ENCODE measurements at regions not wholly inside any gene's neighbourhood (a gene's known extent, or its start where the extent isn't known, plus 50 kb on each side); places are given as distances from the start of the nearest gene placed in this dataset.

- H3K27me3 ChIP-seq: no peaks in the 10 kb centered on the region
- no peaks in the 10 kb centered on the region for H3K4me1 ChIP-seq (ENCODE audit: insufficient read depth)
- H3K36me3 ChIP-seq: no peaks in the 10 kb centered on the region
- 87 to 89% (median 89%) methylated on average over 12 of the region's 12 CpGs for WGBS, 3 donors
- no peak overlapping the region for H3K27ac ChIP-seq
- H3K4me3 ChIP-seq: no peak overlapping the region
- H3K9me3 ChIP-seq: no peaks in the 10 kb centered on the region
- no peak for DNase-seq
- TF ChIP-seq POLR2A (IDR thresholded peaks at IDR 0.05) (no peak), CTCF (IDR thresholded peaks at IDR 0.05) (no peak), EP300 (IDR thresholded peaks at IDR 0.05) (no peak)
- intact Hi-C loops (cut with DNase I): no loop called here
These were observed 89.2 kb downstream of the IRX1 start for GRCh38 chr5:3684771-3685354.

- DNase-seq: no peak
- H3K4me3 ChIP-seq: no peak overlapping the region
- intact Hi-C loops (cut with DNase I): no loop called here
- no peaks in the 10 kb centered on the region for H3K36me3 ChIP-seq
- no peaks in the 10 kb centered on the region for H3K4me1 ChIP-seq (ENCODE audit: insufficient read depth)
- H3K9me3 ChIP-seq: no peaks in the 10 kb centered on the region
- 77 to 90% (median 83%) methylated on average over 5 of the region's 5 CpGs for WGBS, 3 donors
- TF ChIP-seq POLR2A (IDR thresholded peaks at IDR 0.05): no peak
- no peak for TF ChIP-seq EP300 (IDR thresholded peaks at IDR 0.05)
- TF ChIP-seq CTCF (IDR thresholded peaks at IDR 0.05): no peak
- no peaks in the 10 kb centered on the region for H3K27me3 ChIP-seq
- H3K27ac ChIP-seq: no peak overlapping the region
These were observed 99.2 kb downstream of the IRX1 start for GRCh38 chr5:3694819-3695218.

GRCh38 chr5:3695818-3696217 lies 100.2 kb downstream of the IRX1 start:
- DNase-seq: no peak
- no peak overlapping the region for H3K4me3 ChIP-seq
- no peaks in the 10 kb centered on the region for H3K36me3 ChIP-seq
- H3K27me3 ChIP-seq: no peaks in the 10 kb centered on the region
- intact Hi-C loops (cut with DNase I): no loop called here
- H3K9me3 ChIP-seq: no peaks in the 10 kb centered on the region
- no peaks in the 10 kb centered on the region for H3K4me1 ChIP-seq (ENCODE audit: insufficient read depth)
- TF ChIP-seq CTCF (IDR thresholded peaks at IDR 0.05): no peak
- TF ChIP-seq POLR2A (IDR thresholded peaks at IDR 0.05): no peak
- no peak for TF ChIP-seq EP300 (IDR thresholded peaks at IDR 0.05)
- H3K27ac ChIP-seq: no peak overlapping the region
- 72 to 88% (median 82%) methylated on average over 2 of the region's 2 CpGs for WGBS, 3 donors

GRCh38 chr5:3698412-3698811 lies 102.8 kb downstream of the IRX1 start:
- intact Hi-C loops (cut with DNase I): no loop called here
- no peaks in the 10 kb centered on the region for H3K27me3 ChIP-seq
- H3K36me3 ChIP-seq: no peaks in the 10 kb centered on the region
- TF ChIP-seq EP300 (IDR thresholded peaks at IDR 0.05) (no peak), CTCF (IDR thresholded peaks at IDR 0.05) (no peak), POLR2A (IDR thresholded peaks at IDR 0.05) (no peak)
- no peak overlapping the region for H3K27ac ChIP-seq
- no peak for DNase-seq
- no peaks in the 10 kb centered on the region for H3K9me3 ChIP-seq
- no peak overlapping the region for H3K4me3 ChIP-seq
- no peaks in the 10 kb centered on the region for H3K4me1 ChIP-seq (ENCODE audit: insufficient read depth)
- WGBS, 3 donors: 72 to 81% (median 74%) methylated on average over 12 of the region's 12 CpGs

Data from ovary (tissue), 7 donors.